ENCODE measurements at regions not wholly inside any gene's neighbourhood (a gene's known extent, or its start where the extent isn't known, plus 50 kb on each side); places are given as distances from the start of the nearest gene placed in this dataset. TPM values are rescaled to one million over a fixed set of nuclear protein-coding genes. Genes with fewer than 3 reads are reported as not detected.

DNA sequence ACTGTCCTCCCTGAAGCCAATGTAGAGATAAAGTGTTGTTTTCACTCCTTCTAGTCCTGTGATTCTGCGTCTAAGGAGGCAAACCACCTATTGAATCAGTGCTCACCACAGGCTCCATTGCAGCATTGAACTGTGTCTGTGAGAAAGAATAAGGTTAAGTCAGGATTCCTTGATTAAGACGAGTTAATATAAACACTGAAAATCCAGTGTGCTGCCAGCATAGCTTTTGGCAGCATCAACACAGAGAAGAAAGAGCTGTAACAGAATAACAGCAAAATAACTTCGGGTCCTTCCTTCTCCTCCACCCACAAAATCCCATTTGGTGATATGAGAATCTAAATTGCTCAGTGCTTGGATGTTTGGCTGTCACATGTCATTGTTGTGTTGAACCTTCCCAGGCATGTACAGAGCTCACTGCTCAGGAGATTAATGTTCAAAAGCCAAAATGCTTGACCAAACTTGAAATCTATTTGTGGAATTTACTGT, 185.2 kb upstream of the DDI1 start:
- H3K4me1 ChIP-seq (ENCODE audit: control insufficient read depth, insufficient read depth, low read length) = no peaks in the 10 kb centered on the region
- H3K36me3 ChIP-seq (ENCODE audit: control insufficient read depth in 2 of 2, insufficient read depth in 2 of 2, low read length in 1 of 2) = no peaks in the 10 kb centered on the region
- intact Hi-C loops (cut with micrococcal nuclease; ENCODE audit: unreplicated experiment) = no loop called here
- H4K20me1 ChIP-seq (ENCODE audit: control insufficient read depth, insufficient read depth) = no peaks in the 10 kb centered on the region
- H3K4me2 ChIP-seq (ENCODE audit: control insufficient read depth, insufficient read depth) = no peak overlapping the region
- POLR2A ChIA-PET = interaction anchor here (0.5 kb wide), 1 partner anchor 68 kb away, joined by 6 read pairs; no protein-coding TSS in a partner anchor
- 18% methylated on average over 3 of the region's 3 CpGs for whole genome bisulfite sequencing (ENCODE audit: insufficient coverage, insufficient replicate concordance, low lambda C conversion rate, missing lambda C conversion rate)
- TF ChIP-seq CBFB (IDR thresholded peaks at IDR 0.05; ENCODE audit: low read depth) (no peak), GATAD2B (conservative IDR thresholded peaks at IDR 0.05; ENCODE audit: low read depth) (no peak)
- DNase-seq (ENCODE audit: low read depth, low spot score) (no peak), FAIRE-seq (no peak), ATAC-seq (no peak)
- H3K9me3 ChIP-seq (replicated peaks; ENCODE audit: control insufficient read depth, insufficient read depth, low read length) = no peaks in the 10 kb centered on the region
- H3K27me3 ChIP-seq (replicated peaks in 1 of 2; ENCODE audit: control insufficient read depth in 2 of 2, insufficient read depth in 2 of 2, low read length in 1 of 2) = no peaks in the 10 kb centered on the region
- H3K79me2 ChIP-seq (ENCODE audit: control insufficient read depth, insufficient read depth, low read length) = no peaks in the 10 kb centered on the region
- no TSS peak for BruUV-seq (replicated peaks)
- H2AFZ ChIP-seq (ENCODE audit: control insufficient read depth, low read depth, low read length) = no peak overlapping the region
- RAD21 ChIA-PET (ENCODE audit: unreplicated experiment) = no interaction called here
- H3K27ac ChIP-seq (ENCODE audit: control insufficient read depth, insufficient read depth) = no peak overlapping the region
- H3K9ac ChIP-seq (ENCODE audit: control insufficient read depth, insufficient read depth, low read length) = no peak overlapping the region
- in situ Hi-C loops (cut with MboI) = no loop called here
- no peak overlapping the region for H3K4me3 ChIP-seq
- CTCF ChIA-PET = no interaction called here
- SMC1A ChIA-PET (ENCODE audit: uncharacterized antibody, unreplicated experiment) = interaction anchor here (1.0 kb wide), 1 partner anchor 22 kb away, joined by 4 read pairs; no protein-coding TSS in a partner anchor

Small RNA genes lying in the stretch of these regions (microRNA-seq; reads per million reads assigned to microRNA genes)
- not detected for gene MIR4693

Small RNA genes lying in the stretch of these regions (small RNA-seq; reads per million reads assigned to genes)
- gene MIR4693 = not detected

Measured in GM12878 (cell line).